Natural killer cell (primary cell): ENCODE measurements at regions not wholly inside any gene's neighbourhood (a gene's known extent, or its start where the extent isn't known, plus 50 kb on each side); places are given as distances from the start of the nearest gene placed in this dataset.
"Not testable (repeated sequence)": the region's sequence is repeated elsewhere in the genome, so short reads cannot be mapped to it uniquely, and the experiment has no call there.

Experiments used
- ATAC-seq, 3 donors: fragments of 150-1000 bp in 2 of 3; fragments of 200-7000 bp in 1 of 3; cut with Tn5 transposase; 1 replicate in 1 of 3; 2 replicates in 2 of 3; pipeline ENCODE4 v1.10.0; 2021; ENCODE audit warnings: mild to moderate bottlenecking in 2 of 3, moderate library complexity in 2 of 3
- DNase-seq, 2 donors: peaks; one replicate each; pipeline versions ENCODE4 v3.0.0 to v3.0.0-alpha.2; 2013 to 2021; ENCODE audit warnings: mixed read lengths in 1 of 2
- H3K27ac ChIP-seq: one replicate; pipeline ENCODE4 v1.5.1; 2013; ENCODE audit warnings: mild to moderate bottlenecking, low read length
- H3K27me3 ChIP-seq: one replicate; pipeline ENCODE4 v1.6.1; 2013; ENCODE audit warnings: low read length; ENCODE audit not compliant: control insufficient read depth, insufficient read depth
- H3K36me3 ChIP-seq: one replicate; pipeline ENCODE4 v1.6.1; 2013; ENCODE audit warnings: low read length; ENCODE audit not compliant: control insufficient read depth, insufficient read depth
- H3K4me1 ChIP-seq: one replicate; pipeline ENCODE4 v1.6.1; 2013; ENCODE audit warnings: low read length; ENCODE audit not compliant: control insufficient read depth, insufficient read depth
- H3K4me3 ChIP-seq: one replicate; pipeline ENCODE4 v1.5.1; 2013; ENCODE audit warnings: low read length
- H3K9me3 ChIP-seq: one replicate; pipeline ENCODE4 v1.6.1; 2013; ENCODE audit warnings: low read length; ENCODE audit not compliant: control insufficient read depth, insufficient read depth
- H3K27ac Mint-ChIP-seq, 2 donors: one replicate each; pipeline ENCODE4 v1.8.0; 2022; ENCODE audit warnings: mild to moderate bottlenecking in 2 of 2, mixed read lengths in 2 of 2, moderate library complexity in 1 of 2
- H3K27me3 Mint-ChIP-seq, 2 donors: one replicate each; pipeline ENCODE4 v1.8.0; 2022; ENCODE audit warnings: low read depth in 2 of 2, mixed read lengths in 2 of 2
- H3K36me3 Mint-ChIP-seq: one replicate; pipeline ENCODE4 v1.8.0; 2022; ENCODE audit warnings: mixed read lengths
- H3K4me1 Mint-ChIP-seq, 2 donors: one replicate each; pipeline ENCODE4 v1.8.0; 2022; ENCODE audit warnings: mixed read lengths in 2 of 2
- H3K4me3 Mint-ChIP-seq: one replicate; pipeline ENCODE4 v1.8.0; 2022; ENCODE audit warnings: mild to moderate bottlenecking, moderate library complexity, mixed read lengths
- H3K9me3 Mint-ChIP-seq, 2 donors: one replicate each; pipeline ENCODE4 v1.8.0; 2022; ENCODE audit warnings: mixed read lengths in 2 of 2
- WGBS: methylation state at CpG from one replicate; pipeline ENCODE4 v1.1.7; 2013; ENCODE audit warnings: missing lambda C conversion rate; ENCODE audit not compliant: insufficient coverage; 5-methylcytosine and 5-hydroxymethylcytosine counted together
- intact Hi-C: fragments of 100-400 bp; cut with micrococcal nuclease; formaldehyde crosslinking; loops from one replicate; pipeline ENCODE4 v1.14.2; 2022
- TF ChIP-seq, protein P1 (sequence below): fragments of 200-600 bp; IDR thresholded peaks from one replicate; pipeline ENCODE4 v1.8.0; 2022; ENCODE audit warnings: antibody characterized with exemption

DNA sequence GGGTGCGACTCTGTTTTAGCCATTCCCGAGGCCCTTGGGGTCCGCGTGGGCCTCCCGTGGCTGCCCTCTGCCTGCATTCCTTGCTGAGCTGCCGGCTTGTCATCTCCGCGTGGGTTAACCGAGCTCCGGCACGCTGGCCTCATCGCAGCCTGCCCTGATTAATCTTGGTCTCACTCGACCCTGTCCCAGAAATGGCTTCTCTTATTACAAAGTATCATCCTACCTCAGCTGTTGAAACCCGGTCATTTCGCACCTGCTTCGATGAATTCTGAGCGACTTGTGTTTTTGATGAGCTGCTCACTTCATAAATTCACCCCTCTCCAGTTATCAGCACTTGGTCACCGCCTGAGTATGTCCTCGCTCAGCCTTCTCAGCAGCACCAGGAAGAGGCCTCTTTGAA lies 123.5 kb upstream of the EGFLAM start:
- Histone ChIP-seq H3K36me3 (no peaks in the 10 kb centered on the region), H3K27ac (no peak overlapping the region), H3K4me3 (no peak overlapping the region), H3K4me1 (no peaks in the 10 kb centered on the region), H3K27me3 (no peaks in the 10 kb centered on the region), H3K9me3 (no peaks in the 10 kb centered on the region)
- 95% methylated on average over 19 of the region's 19 CpGs for WGBS
- Mint-ChIP-seq H3K36me3 (no peaks in the 10 kb centered on the region), H3K4me1 (no peaks in the 10 kb centered on the region), H3K27me3 (peaks cover 0 to 5% of the 10 kb centered on the region in 2 donors), H3K4me3 (no peak overlapping the region), H3K9me3 (peaks cover 0 to 3% of the 10 kb centered on the region in 2 donors), H3K27ac (no peak overlapping the region)
- DNase-seq (no peak), ATAC-seq (no peak)
- TF ChIP-seq, protein P1, sequence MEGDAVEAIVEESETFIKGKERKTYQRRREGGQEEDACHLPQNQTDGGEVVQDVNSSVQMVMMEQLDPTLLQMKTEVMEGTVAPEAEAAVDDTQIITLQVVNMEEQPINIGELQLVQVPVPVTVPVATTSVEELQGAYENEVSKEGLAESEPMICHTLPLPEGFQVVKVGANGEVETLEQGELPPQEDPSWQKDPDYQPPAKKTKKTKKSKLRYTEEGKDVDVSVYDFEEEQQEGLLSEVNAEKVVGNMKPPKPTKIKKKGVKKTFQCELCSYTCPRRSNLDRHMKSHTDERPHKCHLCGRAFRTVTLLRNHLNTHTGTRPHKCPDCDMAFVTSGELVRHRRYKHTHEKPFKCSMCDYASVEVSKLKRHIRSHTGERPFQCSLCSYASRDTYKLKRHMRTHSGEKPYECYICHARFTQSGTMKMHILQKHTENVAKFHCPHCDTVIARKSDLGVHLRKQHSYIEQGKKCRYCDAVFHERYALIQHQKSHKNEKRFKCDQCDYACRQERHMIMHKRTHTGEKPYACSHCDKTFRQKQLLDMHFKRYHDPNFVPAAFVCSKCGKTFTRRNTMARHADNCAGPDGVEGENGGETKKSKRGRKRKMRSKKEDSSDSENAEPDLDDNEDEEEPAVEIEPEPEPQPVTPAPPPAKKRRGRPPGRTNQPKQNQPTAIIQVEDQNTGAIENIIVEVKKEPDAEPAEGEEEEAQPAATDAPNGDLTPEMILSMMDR: no peak
- intact Hi-C loops: no loop called here

DNA sequence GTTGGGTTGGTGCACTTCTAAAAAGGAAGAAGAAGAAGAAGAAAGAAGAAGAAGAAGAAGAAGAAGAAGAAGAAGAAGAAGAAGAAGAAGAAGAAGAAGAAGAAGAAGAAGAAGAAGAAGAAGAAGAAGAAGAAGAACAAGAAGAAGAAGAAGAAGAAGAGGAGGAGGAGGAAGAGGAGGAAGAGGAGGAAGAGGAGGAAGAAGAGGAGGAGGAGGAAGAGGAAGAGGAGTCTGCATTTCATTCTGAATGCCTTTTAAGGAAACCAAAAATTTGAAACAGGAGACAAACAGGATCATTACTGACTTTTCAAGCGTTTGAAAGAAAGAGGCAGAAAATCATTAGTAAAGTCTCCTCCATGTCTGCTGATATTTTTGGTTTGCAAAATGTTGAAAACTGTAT lies 124.1 kb upstream of the EGFLAM start:
- ATAC-seq, H3K27ac Mint-ChIP-seq, H3K4me3 Mint-ChIP-seq, H3K27me3 Mint-ChIP-seq, H3K4me3 ChIP-seq, H3K36me3 ChIP-seq, H3K27ac ChIP-seq, H3K36me3 Mint-ChIP-seq, H3K4me1 ChIP-seq, intact Hi-C loops, H3K4me1 Mint-ChIP-seq, H3K27me3 ChIP-seq, DNase-seq, H3K9me3 ChIP-seq, H3K9me3 Mint-ChIP-seq: not testable (repeated sequence)
- WGBS: no CpG with 5 or more reads among the region's 1 CpG

DNA sequence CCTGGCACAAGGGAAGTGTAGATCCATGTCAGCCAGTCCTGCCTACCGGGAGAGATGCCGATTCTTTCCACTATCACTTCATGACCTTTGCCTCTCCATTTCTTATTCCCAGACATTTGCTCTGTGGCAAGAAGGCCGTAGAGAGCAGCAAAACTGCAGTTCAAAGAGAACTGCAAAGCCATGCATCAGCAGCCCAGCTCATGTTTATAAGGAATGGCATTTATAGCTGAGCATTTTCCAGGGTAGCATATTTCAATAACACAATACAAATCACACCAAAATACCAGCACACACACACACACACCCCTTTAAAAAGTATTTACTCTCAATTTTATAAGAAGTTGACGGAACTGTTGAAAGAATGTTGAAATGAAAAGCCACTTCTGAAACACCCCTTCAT lies 126.7 kb upstream of the EGFLAM start:
- 91% methylated on average over 3 of the region's 4 CpGs for WGBS
- DNase-seq (no peak), ATAC-seq (no peak)
- Mint-ChIP-seq H3K4me1 (no peaks in the 10 kb centered on the region), H3K27ac (no peak overlapping the region), H3K27me3 (peaks cover 0 to under 1% of the 10 kb centered on the region in 2 donors), H3K9me3 (peaks cover 2 to 3% of the 10 kb centered on the region in 2 donors), H3K4me3 (no peak overlapping the region), H3K36me3 (no peaks in the 10 kb centered on the region)
- intact Hi-C loops: no loop called here
- no peaks in the 10 kb centered on the region for H3K9me3 ChIP-seq
- TF ChIP-seq, protein P1: no peak
- no peak overlapping the region for H3K27ac ChIP-seq
- no peak overlapping the region for H3K4me3 ChIP-seq
- no peaks in the 10 kb centered on the region for H3K27me3 ChIP-seq
- H3K4me1 ChIP-seq: no peaks in the 10 kb centered on the region
- H3K36me3 ChIP-seq: no peaks in the 10 kb centered on the region

DNA sequence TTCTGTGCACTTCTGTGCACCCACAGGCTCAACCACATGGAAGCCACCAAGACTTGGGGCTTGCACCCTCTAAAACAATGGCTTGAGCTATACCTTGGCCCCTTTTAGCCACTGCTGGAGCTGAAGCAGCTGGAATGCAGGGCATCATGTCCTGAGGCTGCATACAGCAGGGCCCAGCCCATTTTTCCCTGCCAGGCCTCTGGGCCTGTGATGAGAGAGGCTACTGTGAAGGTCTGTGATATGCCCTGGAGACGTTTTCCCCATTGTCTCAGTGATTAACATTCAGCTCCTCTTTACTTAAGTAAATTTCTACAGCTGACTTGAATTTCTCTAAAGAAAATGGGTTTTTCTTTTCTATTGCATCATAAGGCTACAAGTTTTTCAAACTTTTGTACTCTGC lies 134.0 kb upstream of the EGFLAM start:
- Histone ChIP-seq H3K4me1 (no peaks in the 10 kb centered on the region), H3K36me3 (no peaks in the 10 kb centered on the region), H3K27ac (no peak overlapping the region), H3K9me3 (no peaks in the 10 kb centered on the region), H3K27me3 (no peaks in the 10 kb centered on the region), H3K4me3 (no peak overlapping the region)
- Mint-ChIP-seq H3K36me3 (peaks cover 8% of the 10 kb centered on the region), H3K4me3 (no peak overlapping the region), H3K9me3 (peaks cover 4 to 10% of the 10 kb centered on the region in 2 donors), H3K27ac (no peak overlapping the region), H3K4me1 (peaks cover 6 to 12% of the 10 kb centered on the region in 2 donors), H3K27me3 (no peaks in the 10 kb centered on the region)
- intact Hi-C loops: no loop called here
- WGBS: 67% methylated on average over 1 of the region's 1 CpG
- TF ChIP-seq, protein P1: no peak
- DNase-seq (no peak), ATAC-seq (no peak)
